Mesothelial cell of epicardium (in vitro differentiated cells): ENCODE measurements at regions not wholly inside any gene's neighbourhood (a gene's known extent, or its start where the extent isn't known, plus 50 kb on each side); places are given as distances from the start of the nearest gene placed in this dataset.

ENCODE experiments used
- DNase-seq, 2 experiments: peaks; one replicate each; pipeline ENCODE4 v3.0.0; 2021; ENCODE audit warnings: low spot score in 2 of 2; ENCODE audit not compliant: unreplicated experiment in 2 of 2
- H3K27ac Mint-ChIP-seq: 2 replicates; pipeline ENCODE4 v1.8.0; 2021; ENCODE audit warnings: mixed read lengths
- H3K27me3 Mint-ChIP-seq: 2 replicates; pipeline ENCODE4 v1.8.0; 2021; ENCODE audit warnings: low read depth, mixed read lengths
- H3K36me3 Mint-ChIP-seq: 2 replicates; pipeline ENCODE4 v1.8.0; 2021; ENCODE audit warnings: mixed read lengths
- H3K4me1 Mint-ChIP-seq: 2 replicates; pipeline ENCODE4 v1.8.0; 2021; ENCODE audit warnings: mixed read lengths
- H3K4me3 Mint-ChIP-seq: 2 replicates; pipeline ENCODE4 v1.8.0; 2021; ENCODE audit warnings: mild to moderate bottlenecking, moderate library complexity, mixed read lengths
- H3K9me3 Mint-ChIP-seq: 2 replicates; pipeline ENCODE4 v1.8.0; 2021; ENCODE audit warnings: mixed read lengths
- TF ChIP-seq, protein P1 (sequence below): fragments of 200-600 bp; sonication (generic); IDR thresholded peaks from one replicate; pipeline ENCODE4 v1.5.0; 2021; ENCODE audit warnings: antibody characterized with exemption; ENCODE audit not compliant: unreplicated experiment

GRCh38 chr5:113794981-113795380 is 281.5 kb downstream of the YTHDC2 start:
- no peak for DNase-seq
- no peak overlapping the region for H3K27ac Mint-ChIP-seq
- H3K4me3 Mint-ChIP-seq: no peak overlapping the region
- H3K36me3 Mint-ChIP-seq: no peaks in the 10 kb centered on the region
- H3K4me1 Mint-ChIP-seq: no peaks in the 10 kb centered on the region
- no peaks in the 10 kb centered on the region for H3K27me3 Mint-ChIP-seq
- TF ChIP-seq, protein P1, sequence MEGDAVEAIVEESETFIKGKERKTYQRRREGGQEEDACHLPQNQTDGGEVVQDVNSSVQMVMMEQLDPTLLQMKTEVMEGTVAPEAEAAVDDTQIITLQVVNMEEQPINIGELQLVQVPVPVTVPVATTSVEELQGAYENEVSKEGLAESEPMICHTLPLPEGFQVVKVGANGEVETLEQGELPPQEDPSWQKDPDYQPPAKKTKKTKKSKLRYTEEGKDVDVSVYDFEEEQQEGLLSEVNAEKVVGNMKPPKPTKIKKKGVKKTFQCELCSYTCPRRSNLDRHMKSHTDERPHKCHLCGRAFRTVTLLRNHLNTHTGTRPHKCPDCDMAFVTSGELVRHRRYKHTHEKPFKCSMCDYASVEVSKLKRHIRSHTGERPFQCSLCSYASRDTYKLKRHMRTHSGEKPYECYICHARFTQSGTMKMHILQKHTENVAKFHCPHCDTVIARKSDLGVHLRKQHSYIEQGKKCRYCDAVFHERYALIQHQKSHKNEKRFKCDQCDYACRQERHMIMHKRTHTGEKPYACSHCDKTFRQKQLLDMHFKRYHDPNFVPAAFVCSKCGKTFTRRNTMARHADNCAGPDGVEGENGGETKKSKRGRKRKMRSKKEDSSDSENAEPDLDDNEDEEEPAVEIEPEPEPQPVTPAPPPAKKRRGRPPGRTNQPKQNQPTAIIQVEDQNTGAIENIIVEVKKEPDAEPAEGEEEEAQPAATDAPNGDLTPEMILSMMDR: no peak
- H3K9me3 Mint-ChIP-seq: peaks cover 3% of the 10 kb centered on the region

DNA sequence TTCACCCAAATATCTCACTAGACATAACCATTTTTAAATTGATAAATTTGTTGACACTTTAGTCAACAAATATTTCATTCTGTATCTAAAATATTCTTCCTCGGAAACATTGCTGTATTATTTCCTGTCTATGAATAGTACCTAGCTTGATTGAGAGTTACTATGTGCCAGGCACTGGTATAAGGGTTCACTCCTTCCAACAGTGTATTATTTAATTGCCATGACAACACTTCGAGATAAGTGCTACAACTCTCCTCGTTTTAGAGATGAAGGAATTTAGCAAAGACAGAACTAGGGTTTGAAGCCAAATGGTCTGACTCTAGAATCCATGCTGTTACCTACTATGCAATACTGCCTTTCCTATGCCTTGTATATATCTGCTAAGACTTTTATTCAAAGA is 287.2 kb downstream of the YTHDC2 start:
- H3K9me3 Mint-ChIP-seq: peaks cover 18% of the 10 kb centered on the region
- H3K36me3 Mint-ChIP-seq: no peaks in the 10 kb centered on the region
- TF ChIP-seq, protein P1: no peak
- peaks cover 12% of the 10 kb centered on the region for H3K4me1 Mint-ChIP-seq
- H3K27me3 Mint-ChIP-seq: no peaks in the 10 kb centered on the region
- no peak for DNase-seq
- H3K4me3 Mint-ChIP-seq: no peak overlapping the region
- no peak overlapping the region for H3K27ac Mint-ChIP-seq

DNA sequence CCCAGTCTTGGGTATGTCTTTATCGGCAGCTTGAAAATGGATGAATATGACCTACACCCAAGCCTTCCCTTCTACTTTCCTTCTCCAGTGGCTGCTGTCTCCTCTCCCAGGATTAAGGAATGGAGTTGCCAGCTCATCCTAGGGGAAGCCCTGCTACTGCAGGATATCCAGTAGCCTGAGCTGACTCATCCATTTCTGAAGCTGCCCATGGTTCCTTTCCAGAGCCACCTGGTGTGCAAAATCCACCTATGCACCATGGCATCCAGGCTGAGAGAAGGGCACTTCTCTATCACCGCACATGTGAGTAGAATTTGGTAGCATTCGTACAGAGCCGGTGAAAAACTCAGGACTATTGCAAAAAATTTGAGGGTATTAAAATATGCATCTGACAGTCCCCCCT is 290.8 kb downstream of the YTHDC2 start:
- Mint-ChIP-seq H3K36me3 (no peaks in the 10 kb centered on the region), H3K4me1 (peaks cover 47% of the 10 kb centered on the region), H3K9me3 (peaks cover 18% of the 10 kb centered on the region), H3K27me3 (no peaks in the 10 kb centered on the region), H3K27ac (no peak overlapping the region), H3K4me3 (no peak overlapping the region)
- DNase-seq: no peak
- TF ChIP-seq, protein P1: no peak

DNA sequence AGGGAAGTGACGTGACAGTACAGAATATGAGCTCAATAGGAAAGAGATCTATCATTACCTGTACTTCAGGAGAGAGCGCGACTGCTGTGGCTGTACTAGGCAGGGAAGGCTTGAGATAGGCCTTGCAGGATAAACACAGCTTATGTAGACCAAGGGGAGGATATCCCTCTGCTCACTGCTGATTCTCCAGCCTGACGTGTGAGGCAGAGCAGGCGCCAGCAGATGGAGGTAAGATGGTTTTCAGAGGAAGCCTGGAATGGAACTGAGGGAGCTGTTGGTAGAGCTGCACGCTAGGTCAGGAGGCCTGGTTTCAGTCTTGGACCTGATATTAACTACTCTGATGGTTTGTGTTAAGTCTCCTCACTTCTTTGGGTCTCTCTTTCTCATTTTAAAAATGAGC is 291.4 kb downstream of the YTHDC2 start:
- no peaks in the 10 kb centered on the region for H3K27me3 Mint-ChIP-seq
- no peak for DNase-seq
- no peaks in the 10 kb centered on the region for H3K36me3 Mint-ChIP-seq
- H3K4me1 Mint-ChIP-seq: peaks cover 54% of the 10 kb centered on the region
- H3K27ac Mint-ChIP-seq: peak overlapping the region; percentile 48
- H3K4me3 Mint-ChIP-seq: no peak overlapping the region
- TF ChIP-seq, protein P1: no peak
- H3K9me3 Mint-ChIP-seq: peaks cover 16% of the 10 kb centered on the region

DNA sequence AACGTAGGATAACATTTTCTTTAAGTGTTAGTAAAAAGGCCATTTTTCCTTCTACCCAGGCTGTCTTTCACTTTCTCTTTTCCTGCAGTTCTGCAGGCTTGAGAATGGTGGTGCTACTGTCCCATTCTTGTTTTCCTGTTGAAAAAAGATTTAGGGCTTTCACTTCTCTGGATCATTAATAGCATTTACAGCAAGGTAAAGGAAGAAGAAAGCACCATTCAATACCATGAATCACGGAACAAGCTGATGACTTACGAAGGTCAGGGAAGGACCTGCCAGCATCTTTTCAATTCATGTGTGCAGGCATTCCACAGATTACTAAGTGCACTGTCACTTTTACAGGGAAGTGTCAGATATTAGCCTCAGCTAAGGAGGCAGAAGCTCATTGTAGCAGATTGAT is 292.8 kb downstream of the YTHDC2 start:
- DNase-seq: no peak
- TF ChIP-seq, protein P1: no peak
- Mint-ChIP-seq H3K27me3 (no peaks in the 10 kb centered on the region), H3K4me3 (no peak overlapping the region), H3K36me3 (no peaks in the 10 kb centered on the region), H3K4me1 (peaks cover 56% of the 10 kb centered on the region), H3K27ac (peak overlapping the region; percentile 88), H3K9me3 (peaks cover 6% of the 10 kb centered on the region)

- H3K9me3 Mint-ChIP-seq: peaks cover 6% of the 10 kb centered on the region
- H3K36me3 Mint-ChIP-seq: no peaks in the 10 kb centered on the region
- H3K4me1 Mint-ChIP-seq: peaks cover 56% of the 10 kb centered on the region
- peak overlapping the region; percentile 88 for H3K27ac Mint-ChIP-seq
- H3K27me3 Mint-ChIP-seq: no peaks in the 10 kb centered on the region
- DNase-seq: no peak
- peak overlapping the region; percentile 45 for H3K4me3 Mint-ChIP-seq
- TF ChIP-seq, protein P1: no peak
Observed at GRCh38 chr5:113806904-113807303, 293.4 kb downstream of the YTHDC2 start.
